HCEC 1CT (cell line): ENCODE measurements at regions not wholly inside any gene's neighbourhood (a gene's known extent, or its start where the extent isn't known, plus 50 kb on each side); places are given as distances from the start of the nearest gene placed in this dataset.
"Not testable (repeated sequence)": the region's sequence is repeated elsewhere in the genome, so short reads cannot be mapped to it uniquely, and the experiment has no call there.

Experiments
- DNase-seq: peaks from one replicate; pipeline ENCODE4 v3.0.0-alpha.2; 2017

DNA sequence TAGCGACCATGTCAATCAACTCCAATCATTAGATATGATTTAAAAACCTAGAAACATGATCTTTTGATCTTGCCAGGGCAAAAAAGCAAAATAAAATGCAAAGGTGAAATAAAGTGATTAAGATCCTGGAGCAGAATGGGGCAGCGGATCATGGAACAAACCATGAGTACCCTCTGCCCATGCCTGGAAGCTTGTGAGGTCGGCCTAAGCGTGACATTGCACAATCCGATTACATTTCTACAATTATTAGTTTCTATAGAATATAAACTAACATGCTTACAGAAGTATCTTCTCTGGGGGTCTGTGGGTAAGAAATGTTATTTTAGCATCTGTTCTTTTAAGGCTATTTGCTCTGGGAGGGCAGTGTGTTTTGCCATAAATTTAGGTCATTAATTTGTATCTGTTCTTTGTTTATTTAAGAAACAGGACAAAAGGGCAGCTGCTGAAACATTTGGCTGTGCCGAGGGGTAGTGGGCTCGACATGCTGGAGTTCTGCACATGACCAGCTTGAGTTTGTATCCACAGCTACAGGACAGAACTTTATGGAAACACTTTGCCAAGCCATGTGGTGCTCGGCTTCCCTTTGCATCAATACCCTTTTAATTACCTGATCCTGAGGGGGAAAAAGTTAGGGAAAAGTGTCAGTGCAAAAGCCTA lies 55.9 kb downstream of the ZBTB18 start:
- no peak for DNase-seq

DNA sequence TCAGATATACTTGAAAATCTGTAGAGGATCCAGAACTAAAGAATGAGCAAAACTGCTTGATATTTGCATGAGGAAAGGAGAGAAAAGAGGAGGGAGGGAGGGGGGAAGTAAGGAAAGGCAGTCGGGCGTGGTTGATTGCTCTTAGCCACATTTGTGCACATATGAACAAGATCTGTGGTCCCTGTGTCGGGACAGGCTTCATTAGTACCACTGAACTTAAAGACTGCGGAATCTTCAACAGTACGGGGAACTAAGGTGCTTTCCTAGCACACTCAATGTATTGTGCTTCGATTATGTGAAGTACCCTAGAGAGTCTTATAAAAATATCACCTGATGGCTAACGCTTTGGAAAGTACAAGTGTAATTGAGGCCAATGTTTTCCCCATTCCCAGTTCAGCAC lies 59.9 kb downstream of the ZBTB18 start:
- no peak for DNase-seq

DNA sequence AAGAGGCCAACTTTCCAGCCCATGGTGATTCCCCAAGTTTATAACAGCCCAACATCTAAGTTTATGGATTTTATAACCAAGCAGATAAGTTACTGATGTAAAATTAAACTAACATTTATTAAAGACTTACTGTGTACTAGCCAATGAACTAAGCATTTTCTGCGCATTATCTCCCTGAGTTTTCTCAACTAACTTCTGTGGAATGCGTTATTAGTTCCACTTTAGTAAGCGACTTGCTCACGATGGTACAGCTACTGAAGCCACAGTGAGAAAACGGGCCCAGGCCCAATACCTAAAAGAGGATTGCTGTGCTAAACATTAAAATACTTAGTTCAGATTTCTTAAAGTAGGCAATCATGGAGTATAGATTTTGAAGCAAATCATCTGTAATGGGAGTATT lies 61.0 kb downstream of the ZBTB18 start:
- no peak for DNase-seq

DNA sequence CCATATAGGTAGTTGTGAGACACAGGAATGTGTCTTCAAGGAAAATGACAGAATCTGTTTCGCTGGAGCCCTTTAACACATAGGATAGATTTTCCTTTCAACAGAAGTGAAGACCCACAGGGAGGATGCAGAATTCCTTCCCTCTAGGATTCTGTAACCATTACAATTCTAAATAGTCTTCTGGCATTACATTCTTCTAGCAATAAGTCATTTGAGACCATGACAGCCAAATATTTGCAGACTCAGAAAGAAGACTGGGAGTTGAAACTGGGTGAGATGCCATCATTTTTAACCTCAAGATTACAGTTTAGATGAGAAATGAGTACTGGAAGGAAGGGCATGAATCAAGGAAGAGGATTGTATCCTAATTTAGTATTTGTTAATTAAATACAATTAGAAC lies 61.6 kb downstream of the ZBTB18 start:
- peak; percentile 46 for DNase-seq

DNA sequence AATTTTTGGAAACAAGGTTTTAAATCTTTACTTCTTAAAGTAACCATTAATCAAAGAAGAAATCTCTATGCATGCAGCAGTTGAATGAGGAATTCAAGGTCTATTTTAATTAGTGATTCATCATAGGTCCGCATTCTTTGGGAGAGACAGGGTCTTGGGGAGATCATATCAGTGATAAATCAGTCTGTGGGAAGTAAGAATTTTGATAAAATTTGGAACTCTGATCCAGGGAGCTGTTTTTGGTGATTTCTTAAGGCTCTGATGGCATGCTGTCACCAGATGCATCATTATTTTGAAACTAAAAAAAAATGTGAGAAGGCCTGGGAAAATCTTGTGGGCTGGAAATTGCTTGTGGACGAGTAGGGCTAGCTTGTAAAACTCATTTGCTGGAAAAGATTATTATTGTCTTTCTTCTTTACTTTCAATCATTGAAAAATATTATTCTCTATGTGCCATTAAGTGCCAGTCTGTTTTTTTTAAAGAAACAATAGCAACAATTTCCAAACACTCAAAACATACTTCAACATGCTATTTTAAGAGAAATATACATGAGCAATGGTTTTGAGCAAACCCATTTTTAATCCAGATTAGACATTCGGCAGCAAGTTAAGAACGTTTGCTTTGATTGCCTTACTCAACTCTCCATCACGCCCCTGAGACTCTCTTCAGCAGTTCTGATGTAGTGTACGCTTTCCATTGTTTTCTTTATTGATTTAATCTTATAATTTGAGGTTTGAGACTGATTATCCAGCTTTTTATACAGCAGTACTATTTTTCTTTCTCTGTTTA lies 62.6 kb downstream of the ZBTB18 start:
- no peak for DNase-seq

DNA sequence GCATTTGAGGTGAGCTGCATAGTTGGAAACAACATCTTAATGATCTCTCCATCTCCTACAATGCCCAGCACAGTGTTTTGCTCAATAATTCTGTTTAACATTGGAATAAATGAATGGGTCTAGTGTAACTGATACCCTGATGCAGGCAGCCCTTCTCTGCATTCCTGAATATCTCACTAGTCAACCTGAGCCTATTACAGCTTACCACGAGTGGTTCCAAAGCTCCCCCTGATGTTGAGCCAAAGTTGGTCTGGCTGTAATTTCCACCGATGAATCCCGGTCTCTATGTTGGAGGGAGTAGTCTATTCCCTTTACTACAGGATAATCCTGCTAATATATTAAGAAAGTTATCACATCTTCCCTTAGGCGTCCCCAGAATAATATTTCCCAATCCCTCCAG lies 63.8 kb downstream of the ZBTB18 start:
- DNase-seq: no peak

DNA sequence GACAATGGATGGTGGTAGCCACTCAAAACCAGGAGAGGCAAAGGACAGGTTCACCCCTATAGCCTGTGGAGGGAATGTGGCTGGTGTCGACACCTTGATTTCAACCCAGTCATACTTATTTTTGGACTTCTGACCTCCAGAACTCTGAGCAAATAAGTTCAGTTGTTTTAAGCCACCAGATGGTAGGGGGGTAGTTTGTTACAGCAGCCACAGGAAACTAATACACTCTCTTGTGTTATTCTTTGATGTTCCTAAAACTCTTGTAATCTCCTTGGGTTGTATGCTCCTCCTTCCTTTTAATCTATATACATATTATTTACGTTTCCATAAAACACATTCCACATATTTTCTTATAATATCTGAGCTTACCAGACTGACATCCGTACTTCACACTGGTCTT lies 65.9 kb downstream of the ZBTB18 start:
- DNase-seq: no peak

DNA sequence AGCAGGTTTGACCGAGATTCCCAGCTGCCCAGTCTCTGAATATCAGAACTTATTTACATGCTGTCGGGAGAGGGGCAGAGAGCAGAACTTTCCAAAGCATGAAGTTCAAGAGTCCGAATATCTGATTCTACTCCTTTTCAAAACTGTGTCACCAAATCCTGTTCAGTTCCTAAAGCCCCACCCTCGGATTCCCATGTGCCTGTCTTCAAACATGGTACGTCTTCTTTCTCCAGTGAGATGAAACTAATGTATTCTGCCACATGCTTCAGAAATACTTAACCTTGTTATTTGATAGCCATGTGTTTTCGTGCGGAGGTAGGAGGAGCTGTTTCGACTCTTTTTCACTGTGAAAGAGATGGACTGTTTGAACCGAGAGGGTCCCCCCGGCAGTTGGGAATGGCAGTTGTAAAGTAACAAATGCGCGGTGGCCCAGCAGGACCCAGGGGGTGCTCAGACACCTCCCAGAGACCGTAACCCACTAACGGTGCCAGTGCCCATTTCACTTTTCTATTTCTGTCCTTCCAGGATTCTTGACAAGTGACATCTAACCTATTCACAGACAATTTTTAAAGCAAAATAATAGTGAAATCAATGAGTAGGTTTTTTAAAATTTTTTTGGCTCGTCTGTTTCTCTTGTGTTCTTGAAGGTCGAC lies 67.2 kb downstream of the ZBTB18 start:
- no peak for DNase-seq

DNA sequence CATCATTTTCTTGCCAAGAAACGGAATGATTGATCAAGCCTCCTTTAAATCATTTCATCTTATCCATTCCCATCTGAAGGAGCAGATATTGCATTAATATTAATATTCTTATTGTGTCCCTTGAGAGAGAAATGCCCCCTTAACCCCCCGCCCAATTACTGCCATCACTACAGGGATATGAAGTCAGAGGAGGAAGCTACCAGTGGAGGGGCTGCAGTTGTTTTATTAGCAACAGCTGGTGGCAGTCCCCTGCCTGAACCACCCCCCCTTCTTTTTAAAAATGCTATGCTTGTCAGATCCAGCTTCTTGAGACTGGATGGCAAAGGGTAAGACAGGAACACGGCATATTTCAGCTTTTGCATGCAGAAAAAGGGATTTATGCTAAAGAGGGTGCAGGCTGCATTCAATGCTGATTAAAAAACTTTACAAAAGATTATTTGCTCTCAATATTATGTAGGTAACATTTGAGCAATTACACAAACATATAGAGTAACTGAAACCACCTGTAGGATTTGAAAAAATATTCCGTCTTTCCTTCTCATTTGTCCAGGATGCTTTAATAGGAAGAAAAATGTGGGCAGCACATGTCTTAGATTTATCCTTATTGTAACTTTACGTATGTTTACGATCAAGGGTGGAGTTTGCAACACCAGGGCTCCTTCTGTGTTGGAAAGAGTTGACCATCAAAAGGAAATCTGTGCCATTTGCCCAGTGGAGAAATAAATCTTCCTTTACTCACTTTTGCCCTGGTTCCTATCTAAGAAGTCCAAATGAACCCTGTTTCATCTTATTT lies 77.7 kb downstream of the ZBTB18 start:
- no peak for DNase-seq

DNA sequence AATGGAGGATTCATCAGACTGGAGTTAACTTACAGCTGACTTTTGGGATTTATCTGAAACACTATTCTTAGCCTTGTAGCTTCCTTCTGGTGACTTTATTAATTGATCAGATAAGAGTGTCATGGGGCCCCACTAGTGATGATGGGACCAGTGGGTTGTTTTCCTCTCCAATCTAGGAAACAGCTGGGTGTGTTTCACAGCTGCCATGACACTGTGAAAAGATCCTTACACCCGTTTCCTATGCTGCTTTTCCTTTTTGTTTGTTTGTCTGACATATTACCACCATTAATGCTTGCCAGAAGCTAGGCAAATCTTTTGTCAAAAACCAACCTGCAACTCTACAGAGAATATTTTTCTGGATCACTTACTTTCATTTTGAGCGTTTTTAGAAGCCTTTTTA lies 86.2 kb downstream of the ZBTB18 start:
- no peak for DNase-seq

DNA sequence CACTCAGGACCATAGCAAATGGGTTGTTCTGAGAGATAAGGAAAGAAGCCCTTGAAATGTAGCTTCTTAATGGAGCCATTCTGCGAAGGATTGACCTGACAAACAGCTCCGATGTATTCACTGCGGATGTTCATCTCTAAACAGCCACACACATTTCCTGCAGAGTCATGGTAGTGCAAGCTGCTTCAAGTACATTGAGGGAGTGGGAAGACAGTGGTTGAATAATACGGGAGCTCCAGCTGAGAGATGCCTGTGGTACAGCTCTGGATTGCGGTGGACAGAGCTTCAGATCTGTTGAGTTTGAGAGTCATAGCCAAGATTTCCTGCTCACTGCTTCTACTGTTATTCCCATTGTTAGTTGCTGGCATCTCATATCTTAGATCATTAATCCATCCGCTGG lies 86.6 kb downstream of the ZBTB18 start:
- no peak for DNase-seq

DNA sequence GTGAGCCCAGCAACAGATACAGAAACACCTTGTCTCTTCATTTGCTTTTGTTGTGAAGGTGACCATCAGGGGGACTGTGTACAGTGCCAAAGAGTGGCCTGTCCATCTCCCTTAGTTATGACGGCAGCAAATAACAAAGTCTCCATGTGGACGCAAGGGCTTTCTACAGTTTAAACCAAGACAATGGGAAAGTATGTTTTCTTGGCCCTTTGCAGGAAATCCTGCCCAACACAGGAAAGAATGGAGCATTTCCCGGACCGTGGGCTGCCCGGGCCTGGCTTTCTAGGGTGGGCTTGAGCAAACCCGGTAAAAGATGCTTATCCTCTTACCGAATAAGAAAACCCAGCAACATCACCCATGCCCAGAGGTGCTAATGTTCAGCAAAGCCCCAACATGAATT lies 87.3 kb downstream of the ZBTB18 start:
- DNase-seq: no peak

DNA sequence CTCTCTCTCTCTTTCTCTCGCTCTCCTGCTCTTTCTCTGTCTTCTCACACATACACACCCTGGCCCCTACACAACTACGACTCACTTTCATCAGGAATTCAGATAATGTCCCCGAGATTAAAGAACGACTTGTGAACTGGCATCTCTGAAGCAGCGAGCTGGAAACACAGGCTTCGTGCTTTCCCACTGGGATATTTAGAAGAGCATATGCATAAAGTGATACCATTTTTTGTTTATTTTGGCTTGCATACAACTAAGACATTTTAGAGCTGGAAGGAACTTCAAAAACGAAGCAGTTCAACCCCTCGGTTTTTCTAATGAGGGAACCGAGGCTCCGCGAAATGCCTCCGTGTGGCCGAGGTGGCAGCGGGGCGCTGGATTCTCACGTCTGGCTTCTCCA lies 88.6 kb downstream of the ZBTB18 start:
- no peak for DNase-seq

DNA sequence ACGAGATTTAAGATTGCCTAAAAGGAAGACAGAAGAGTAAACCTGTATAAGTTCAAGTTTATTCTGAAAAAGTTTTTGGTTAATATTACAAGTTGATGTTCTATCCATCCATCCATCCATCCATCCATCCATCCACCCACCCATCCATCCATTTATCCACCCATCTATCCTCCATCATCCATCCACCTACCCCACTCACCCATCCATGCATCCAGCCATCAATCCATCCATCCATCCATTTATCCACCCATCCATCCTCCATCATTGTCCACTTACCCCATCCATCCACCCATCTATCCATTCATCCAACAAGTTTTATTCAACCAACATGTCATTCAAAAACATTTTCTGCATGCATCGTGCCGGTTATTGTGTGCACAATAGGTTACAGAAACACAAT lies 89.3 kb downstream of the ZBTB18 start:
- no peak for DNase-seq

DNA sequence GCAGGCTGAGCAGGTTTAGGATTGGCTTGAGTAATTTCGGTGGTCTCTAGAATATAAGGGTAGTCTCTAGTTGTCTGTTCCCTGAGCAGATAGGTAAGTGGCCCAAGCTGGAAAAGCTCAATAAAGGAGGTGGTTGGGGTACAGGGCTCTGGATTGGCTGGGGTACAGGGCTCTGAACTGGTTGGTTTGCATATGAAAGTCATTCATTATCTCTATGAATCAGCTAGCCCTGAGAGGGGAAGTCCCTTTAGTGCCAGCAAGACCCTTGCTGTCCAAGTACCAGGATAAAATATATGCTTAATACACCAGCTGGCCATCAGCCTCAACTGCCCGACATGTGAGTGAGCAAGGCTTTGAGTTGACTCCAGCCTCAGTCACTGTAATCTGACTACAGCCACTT lies 93.0 kb downstream of the ZBTB18 start:
- no peak for DNase-seq

DNA sequence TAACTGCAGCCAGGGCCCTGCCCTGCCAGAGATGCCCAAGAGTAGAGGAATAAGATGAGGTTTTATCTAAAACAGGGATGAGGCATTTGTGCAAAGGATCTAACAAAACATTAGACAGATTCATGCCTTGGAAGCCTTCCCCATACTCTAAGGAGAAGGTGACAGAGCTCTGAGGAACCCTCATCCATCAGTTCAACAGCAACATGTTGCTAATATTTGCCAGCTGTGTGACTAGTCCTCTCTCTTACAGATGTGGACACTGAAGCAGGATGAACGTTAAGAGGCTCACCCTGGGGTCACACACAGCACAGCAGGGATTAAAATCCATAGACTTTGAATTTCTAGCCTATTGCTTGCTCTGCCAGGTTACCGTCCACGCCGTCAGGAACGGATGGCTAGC lies 99.0 kb downstream of the ZBTB18 start:
- DNase-seq: peak; percentile 6

DNA sequence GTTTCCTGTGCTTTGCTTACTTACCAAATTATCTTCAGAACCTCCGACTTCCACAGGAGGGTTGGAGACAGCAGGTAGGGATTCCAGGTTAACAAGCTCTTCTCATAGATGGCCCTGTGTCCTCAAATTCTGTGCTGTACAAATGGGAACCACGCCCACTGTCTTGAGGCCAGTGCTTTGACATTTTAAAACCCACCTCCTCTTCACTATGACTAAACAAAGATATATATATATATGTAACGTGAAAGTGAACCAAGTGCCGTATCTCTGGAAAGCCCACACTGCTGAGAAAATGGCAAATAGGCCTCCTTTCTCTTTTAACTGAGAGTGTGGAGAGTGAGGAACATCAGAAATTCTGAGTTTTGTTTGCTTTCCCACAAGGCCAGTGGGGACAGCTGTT lies 99.6 kb downstream of the ZBTB18 start:
- DNase-seq: no peak

DNA sequence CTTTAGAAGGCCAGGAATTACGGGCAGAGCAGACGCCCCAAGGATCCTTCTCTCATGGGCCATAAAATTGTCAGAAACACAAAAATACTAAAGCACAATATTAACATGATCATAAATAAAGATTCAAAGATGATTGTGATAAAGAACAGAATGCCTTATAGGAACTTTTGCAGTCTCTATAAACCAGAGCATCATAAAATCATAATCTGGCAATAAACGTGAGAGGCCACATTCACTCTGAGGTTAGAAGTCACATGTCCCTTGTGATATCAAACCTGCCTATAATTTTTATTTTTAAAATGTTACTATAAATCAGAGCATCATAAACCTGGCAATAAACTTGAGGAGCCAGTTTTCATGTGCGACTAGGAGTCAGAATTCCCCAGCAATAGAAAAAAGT lies 100.5 kb downstream of the ZBTB18 start:
- DNase-seq: no peak

DNA sequence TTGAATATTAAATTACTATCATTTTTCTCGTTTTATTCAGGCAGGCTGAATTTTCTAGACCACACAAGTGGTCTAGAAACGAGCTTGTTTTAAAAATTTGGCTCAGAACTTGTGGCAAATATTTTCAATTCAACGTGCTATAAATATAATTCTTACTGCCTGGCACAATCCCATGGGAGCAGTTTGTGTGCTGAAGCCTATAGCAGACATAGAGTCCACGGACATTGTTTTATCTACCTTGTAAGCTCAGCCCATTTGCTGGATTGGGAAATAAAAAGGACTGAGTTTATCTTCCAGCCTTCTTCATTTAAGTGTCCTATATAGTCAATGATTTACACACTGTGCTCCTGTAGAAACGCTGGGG lies 103.4 kb downstream of the ZBTB18 start:
- no peak for DNase-seq

DNA sequence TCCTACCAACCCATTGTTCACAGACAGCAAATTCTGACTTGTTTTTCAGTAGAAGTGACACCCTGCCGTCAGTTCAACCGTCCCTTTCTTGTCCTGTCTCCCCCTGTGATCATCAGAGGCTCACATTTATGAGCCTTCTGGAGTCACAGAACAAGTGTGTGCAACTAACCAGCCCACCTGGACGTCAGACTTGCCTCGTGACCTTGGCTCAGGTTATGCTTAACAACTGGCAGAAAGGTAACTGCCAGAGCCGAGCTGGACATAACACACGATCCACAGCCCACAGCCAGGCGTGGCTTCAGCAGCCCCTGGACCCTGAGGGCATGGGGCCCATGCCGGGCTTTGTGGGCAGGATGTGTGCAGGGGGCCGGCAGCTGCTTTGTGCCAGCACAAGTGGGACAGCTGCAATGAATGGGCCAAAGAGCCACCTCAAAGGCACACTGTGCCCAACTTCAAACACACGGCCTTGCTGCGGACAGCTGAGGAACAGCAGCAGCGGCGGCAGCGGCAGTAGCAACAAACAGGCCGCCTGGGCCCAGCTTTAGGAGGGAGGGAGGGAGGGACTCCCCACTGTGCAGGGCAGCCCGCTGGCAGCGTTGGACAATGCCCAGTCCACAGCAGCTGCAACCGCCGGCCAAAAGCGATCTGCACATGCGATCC lies 103.9 kb downstream of the ZBTB18 start:
- DNase-seq: no peak

DNA sequence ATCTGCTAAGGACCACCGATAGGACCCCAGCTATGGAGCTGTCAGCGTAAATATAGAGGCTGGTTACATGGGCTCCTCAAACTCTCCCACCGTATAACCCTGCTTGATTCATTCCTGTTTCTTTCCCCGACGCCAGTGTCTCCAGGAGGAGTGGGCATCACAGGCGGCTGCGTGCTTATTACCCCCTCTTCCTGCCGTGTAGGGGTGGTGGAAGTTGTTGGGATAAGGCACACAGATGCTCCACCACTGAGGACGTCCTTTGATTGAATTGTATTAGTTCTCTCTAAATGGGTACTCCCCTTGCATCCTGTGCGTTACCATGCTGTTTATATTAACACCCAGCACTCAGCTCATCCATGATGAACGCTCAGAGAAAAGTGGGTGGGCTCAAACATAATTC lies 104.6 kb downstream of the ZBTB18 start:
- DNase-seq: no peak

DNA sequence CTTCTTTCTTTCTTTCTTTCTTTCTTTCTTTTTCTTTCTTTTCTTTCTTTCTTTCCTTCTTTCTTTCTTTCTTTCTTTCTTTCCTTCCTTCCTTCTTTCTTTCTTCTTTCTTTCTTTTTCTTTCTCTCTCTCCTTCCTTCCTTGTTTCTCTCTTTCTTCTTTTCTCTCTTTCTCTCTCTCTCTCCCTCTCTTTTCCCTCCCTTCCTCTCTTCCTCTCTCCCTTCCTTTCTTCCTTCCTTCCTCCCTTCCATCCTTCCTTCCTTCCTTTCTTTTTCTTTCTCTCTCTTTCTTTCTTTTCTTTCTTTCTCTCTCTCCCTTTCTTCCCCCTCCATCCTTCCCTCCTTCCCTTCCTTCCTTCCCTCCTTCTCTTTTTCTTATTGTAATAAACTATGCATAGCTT lies 105.5 kb downstream of the ZBTB18 start:
- DNase-seq: not testable (repeated sequence)
